ENCODE measurements at regions not wholly inside any gene's neighbourhood (a gene's known extent, or its start where the extent isn't known, plus 50 kb on each side); places are given as distances from the start of the nearest gene placed in this dataset.

- no peaks in the 10 kb centered on the region for H3K27me3 ChIP-seq (ENCODE audit: insufficient read depth, low read length)
- no peaks in the 10 kb centered on the region for H3K9me3 ChIP-seq (ENCODE audit: low read depth, low read length)
- DNase-seq (ENCODE audit: insufficient read length, low spot score, missing footprints): peak; percentile 92
- H3K4me2 ChIP-seq (ENCODE audit: insufficient read depth, low read length): peak overlapping the region; percentile 71
- no peak overlapping the region for H3K27ac ChIP-seq (ENCODE audit: low read depth, low read length)
- H3K4me3 ChIP-seq (ENCODE audit: insufficient read depth, low read length): peak overlapping the region; percentile 61
- H3K4me1 ChIP-seq (ENCODE audit: insufficient read depth, low read length): no peaks in the 10 kb centered on the region
- no peaks in the 10 kb centered on the region for H3K36me3 ChIP-seq (ENCODE audit: insufficient read depth, low read length)
- peak overlapping the region; percentile 68 for H2AFZ ChIP-seq (ENCODE audit: low read length)
- no peaks in the 10 kb centered on the region for H4K20me1 ChIP-seq (ENCODE audit: insufficient read depth, low read length)
- H3K79me2 ChIP-seq (ENCODE audit: insufficient read depth, low read length): no peaks in the 10 kb centered on the region
- no peak for TF ChIP-seq CTCF (IDR thresholded peaks at IDR 0.05; ENCODE audit: extremely low read depth, low read depth, low read length)
Measured at GRCh38 chr14:34059925-34060650, 109.2 kb upstream of the EGLN3 start.

GRCh38 chr14:34059037-34059924 is 108.4 kb upstream of the EGLN3 start:
- Histone ChIP-seq H3K27ac (ENCODE audit: low read depth, low read length) (no peak overlapping the region), H3K27me3 (ENCODE audit: insufficient read depth, low read length) (no peaks in the 10 kb centered on the region), H3K4me1 (ENCODE audit: insufficient read depth, low read length) (no peaks in the 10 kb centered on the region), H3K4me3 (ENCODE audit: insufficient read depth, low read length) (peak overlapping the region; percentile 61), H3K36me3 (ENCODE audit: insufficient read depth, low read length) (no peaks in the 10 kb centered on the region), H4K20me1 (ENCODE audit: insufficient read depth, low read length) (no peaks in the 10 kb centered on the region), H3K79me2 (ENCODE audit: insufficient read depth, low read length) (no peaks in the 10 kb centered on the region), H3K4me2 (ENCODE audit: insufficient read depth, low read length) (peak overlapping the region; percentile 71), H3K9me3 (ENCODE audit: low read depth, low read length) (no peaks in the 10 kb centered on the region), H2AFZ (ENCODE audit: low read length) (peak overlapping the region; percentile 68)
- no peak for TF ChIP-seq CTCF (IDR thresholded peaks at IDR 0.05; ENCODE audit: extremely low read depth, low read depth, low read length)
- DNase-seq (ENCODE audit: insufficient read length, low spot score, missing footprints): peak; percentile 49

GRCh38 chr14:34058510-34058909 is 107.6 kb upstream of the EGLN3 start:
- H2AFZ ChIP-seq (ENCODE audit: low read length): no peak overlapping the region
- no peaks in the 10 kb centered on the region for H4K20me1 ChIP-seq (ENCODE audit: insufficient read depth, low read length)
- no peak overlapping the region for H3K4me2 ChIP-seq (ENCODE audit: insufficient read depth, low read length)
- no peak overlapping the region for H3K4me3 ChIP-seq (ENCODE audit: insufficient read depth, low read length)
- H3K27me3 ChIP-seq (ENCODE audit: insufficient read depth, low read length): no peaks in the 10 kb centered on the region
- TF ChIP-seq CTCF (IDR thresholded peaks at IDR 0.05; ENCODE audit: extremely low read depth, low read depth, low read length): no peak
- DNase-seq (ENCODE audit: insufficient read length, low spot score, missing footprints): no peak
- no peak overlapping the region for H3K27ac ChIP-seq (ENCODE audit: low read depth, low read length)
- no peaks in the 10 kb centered on the region for H3K9me3 ChIP-seq (ENCODE audit: low read depth, low read length)
- H3K4me1 ChIP-seq (ENCODE audit: insufficient read depth, low read length): no peaks in the 10 kb centered on the region
- H3K36me3 ChIP-seq (ENCODE audit: insufficient read depth, low read length): no peaks in the 10 kb centered on the region
- no peaks in the 10 kb centered on the region for H3K79me2 ChIP-seq (ENCODE audit: insufficient read depth, low read length)

GRCh38 chr14:34056046-34056445 is 105.2 kb upstream of the EGLN3 start:
- Histone ChIP-seq H3K27ac (ENCODE audit: low read depth, low read length) (no peak overlapping the region), H2AFZ (ENCODE audit: low read length) (no peak overlapping the region), H3K27me3 (ENCODE audit: insufficient read depth, low read length) (no peaks in the 10 kb centered on the region), H3K4me1 (ENCODE audit: insufficient read depth, low read length) (no peaks in the 10 kb centered on the region), H3K36me3 (ENCODE audit: insufficient read depth, low read length) (no peaks in the 10 kb centered on the region), H3K4me2 (ENCODE audit: insufficient read depth, low read length) (no peak overlapping the region), H3K9me3 (ENCODE audit: low read depth, low read length) (no peaks in the 10 kb centered on the region), H4K20me1 (ENCODE audit: insufficient read depth, low read length) (no peaks in the 10 kb centered on the region), H3K79me2 (ENCODE audit: insufficient read depth, low read length) (no peaks in the 10 kb centered on the region), H3K4me3 (ENCODE audit: insufficient read depth, low read length) (no peak overlapping the region)
- DNase-seq (ENCODE audit: insufficient read length, low spot score, missing footprints): no peak
- no peak for TF ChIP-seq CTCF (IDR thresholded peaks at IDR 0.05; ENCODE audit: extremely low read depth, low read depth, low read length)

All from osteoblast (primary cell).